Testis (tissue), 2 donors: ENCODE measurements at regions not wholly inside any gene's neighbourhood (a gene's known extent, or its start where the extent isn't known, plus 50 kb on each side); places are given as distances from the start of the nearest gene placed in this dataset.

Experiments used
- CTCF ChIP-seq, 3 experiments: fragments of 450-650 bp in 2 of 3; fragments of 200-600 bp in 1 of 3; sonication (generic) in 1 of 3; IDR thresholded peaks; one replicate each; pipeline ENCODE4 v1.5.1; 2016 to 2019; ENCODE audit warnings: antibody characterized with exemption in 3 of 3, mild to moderate bottlenecking in 2 of 3, moderate library complexity in 1 of 3
- POLR2A ChIP-seq: fragments of 450-650 bp; IDR thresholded peaks from one replicate; pipeline ENCODE4 v1.6.1; 2017; ENCODE audit warnings: antibody characterized with exemption, mild to moderate bottlenecking, moderate library complexity

- no peak for TF ChIP-seq CTCF (IDR thresholded peaks at IDR 0.05)
- no peak for TF ChIP-seq POLR2A
Measured at GRCh38 chr22:49086181-49086580, 741.5 kb downstream of the BRD1 start.
